ENCODE measurements at regions not wholly inside any gene's neighbourhood (a gene's known extent, or its start where the extent isn't known, plus 50 kb on each side); places are given as distances from the start of the nearest gene placed in this dataset.

GRCh38 chr5:60285910-60286309, 392.4 kb upstream of the PDE4D start:
- H3K4me3 ChIP-seq (ENCODE audit: low read length) = no peak overlapping the region
- TF ChIP-seq CTCF (IDR thresholded peaks at IDR 0.05; ENCODE audit: insufficient read depth, low read depth, low read length, missing control alignments) = no peak
- DNase-seq (ENCODE audit: low read depth) = no peak

GRCh38 chr5:60280943-60281342, 387.4 kb upstream of the PDE4D start:
- DNase-seq (ENCODE audit: low read depth) = no peak
- no peak overlapping the region for H3K4me3 ChIP-seq (ENCODE audit: low read length)
- TF ChIP-seq CTCF (IDR thresholded peaks at IDR 0.05; ENCODE audit: insufficient read depth, low read depth, low read length, missing control alignments) = no peak

- TF ChIP-seq CTCF (IDR thresholded peaks at IDR 0.05; ENCODE audit: insufficient read depth, low read depth, low read length, missing control alignments) = no peak
- H3K4me3 ChIP-seq (ENCODE audit: low read length) = no peak overlapping the region
- no peak for DNase-seq (ENCODE audit: low read depth)
Measured at GRCh38 chr5:60277941-60278340, 384.4 kb upstream of the PDE4D start.

GRCh38 chr5:60274747-60275146, 381.2 kb upstream of the PDE4D start:
- no peak overlapping the region for H3K4me3 ChIP-seq (ENCODE audit: low read length)
- DNase-seq (ENCODE audit: low read depth) = no peak
- TF ChIP-seq CTCF (IDR thresholded peaks at IDR 0.05; ENCODE audit: insufficient read depth, low read depth, low read length, missing control alignments) = no peak

GRCh38 chr5:60271517-60271916, 378.0 kb upstream of the PDE4D start:
- TF ChIP-seq CTCF (IDR thresholded peaks at IDR 0.05; ENCODE audit: insufficient read depth, low read depth, low read length, missing control alignments) = no peak
- no peak for DNase-seq (ENCODE audit: low read depth)
- no peak overlapping the region for H3K4me3 ChIP-seq (ENCODE audit: low read length)

GRCh38 chr5:60267907-60268306, 374.4 kb upstream of the PDE4D start:
- no peak overlapping the region for H3K4me3 ChIP-seq (ENCODE audit: low read length)
- no peak for TF ChIP-seq CTCF (IDR thresholded peaks at IDR 0.05; ENCODE audit: insufficient read depth, low read depth, low read length, missing control alignments)
- DNase-seq (ENCODE audit: low read depth) = no peak

GRCh38 chr5:60263346-60263745, 369.8 kb upstream of the PDE4D start:
- H3K4me3 ChIP-seq (ENCODE audit: low read length) = no peak overlapping the region
- DNase-seq (ENCODE audit: low read depth) = no peak
- TF ChIP-seq CTCF (IDR thresholded peaks at IDR 0.05; ENCODE audit: insufficient read depth, low read depth, low read length, missing control alignments) = no peak
